ENCODE measurements at regions not wholly inside any gene's neighbourhood (a gene's known extent, or its start where the extent isn't known, plus 50 kb on each side); places are given as distances from the start of the nearest gene placed in this dataset.
A peak's percentile ranks its signal among the peaks of the same experiment; 100 is the strongest.

GRCh38 chr2:138182937-138183312, 218.7 kb downstream of the HNMT start:
- no peaks in the 10 kb centered on the region for H3K36me3 Mint-ChIP-seq (ENCODE audit: insufficient read depth)
- no peaks in the 10 kb centered on the region for H3K9me3 Mint-ChIP-seq (ENCODE audit: low read depth)
- peak overlapping the region; percentile 27 for H3K27ac Mint-ChIP-seq
- DNase-seq (ENCODE audit: low spot score, unreplicated experiment): no peak
- no peak overlapping the region for H3K4me3 Mint-ChIP-seq (ENCODE audit: low read depth)
- peaks cover 14% of the 10 kb centered on the region for H3K4me1 Mint-ChIP-seq (ENCODE audit: low read depth)
- H3K27me3 Mint-ChIP-seq: no peaks in the 10 kb centered on the region
- TF ChIP-seq, protein P1, sequence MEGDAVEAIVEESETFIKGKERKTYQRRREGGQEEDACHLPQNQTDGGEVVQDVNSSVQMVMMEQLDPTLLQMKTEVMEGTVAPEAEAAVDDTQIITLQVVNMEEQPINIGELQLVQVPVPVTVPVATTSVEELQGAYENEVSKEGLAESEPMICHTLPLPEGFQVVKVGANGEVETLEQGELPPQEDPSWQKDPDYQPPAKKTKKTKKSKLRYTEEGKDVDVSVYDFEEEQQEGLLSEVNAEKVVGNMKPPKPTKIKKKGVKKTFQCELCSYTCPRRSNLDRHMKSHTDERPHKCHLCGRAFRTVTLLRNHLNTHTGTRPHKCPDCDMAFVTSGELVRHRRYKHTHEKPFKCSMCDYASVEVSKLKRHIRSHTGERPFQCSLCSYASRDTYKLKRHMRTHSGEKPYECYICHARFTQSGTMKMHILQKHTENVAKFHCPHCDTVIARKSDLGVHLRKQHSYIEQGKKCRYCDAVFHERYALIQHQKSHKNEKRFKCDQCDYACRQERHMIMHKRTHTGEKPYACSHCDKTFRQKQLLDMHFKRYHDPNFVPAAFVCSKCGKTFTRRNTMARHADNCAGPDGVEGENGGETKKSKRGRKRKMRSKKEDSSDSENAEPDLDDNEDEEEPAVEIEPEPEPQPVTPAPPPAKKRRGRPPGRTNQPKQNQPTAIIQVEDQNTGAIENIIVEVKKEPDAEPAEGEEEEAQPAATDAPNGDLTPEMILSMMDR (IDR thresholded peaks at IDR 0.05; ENCODE audit: unreplicated experiment): no peak

DNA sequence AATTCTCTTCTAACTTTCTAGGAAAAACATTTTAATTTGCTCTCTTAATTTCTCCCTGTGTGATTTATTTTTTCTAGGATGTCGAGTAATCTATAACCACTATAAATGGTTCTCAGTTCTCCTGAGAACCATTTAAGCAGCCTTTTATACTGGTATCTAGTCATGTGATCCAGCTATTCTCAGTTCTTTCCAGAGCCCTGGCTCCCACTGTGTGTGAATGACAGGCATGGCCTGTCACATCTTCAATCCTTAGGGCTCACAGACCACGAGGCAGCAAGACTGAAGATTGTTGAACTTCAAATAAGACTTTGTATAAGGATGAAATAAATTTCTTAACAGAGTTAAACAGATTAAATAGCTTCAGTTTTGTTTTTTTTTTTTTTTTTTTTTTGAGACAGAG, 219.4 kb downstream of the HNMT start:
- Mint-ChIP-seq H3K4me3 (ENCODE audit: low read depth) (no peak overlapping the region), H3K27ac (no peak overlapping the region), H3K36me3 (ENCODE audit: insufficient read depth) (no peaks in the 10 kb centered on the region), H3K27me3 (no peaks in the 10 kb centered on the region), H3K4me1 (ENCODE audit: low read depth) (peaks cover 12% of the 10 kb centered on the region), H3K9me3 (ENCODE audit: low read depth) (no peaks in the 10 kb centered on the region)
- TF ChIP-seq, protein P1 (IDR thresholded peaks at IDR 0.05; ENCODE audit: unreplicated experiment): no peak
- no peak for DNase-seq (ENCODE audit: low spot score, unreplicated experiment)

DNA sequence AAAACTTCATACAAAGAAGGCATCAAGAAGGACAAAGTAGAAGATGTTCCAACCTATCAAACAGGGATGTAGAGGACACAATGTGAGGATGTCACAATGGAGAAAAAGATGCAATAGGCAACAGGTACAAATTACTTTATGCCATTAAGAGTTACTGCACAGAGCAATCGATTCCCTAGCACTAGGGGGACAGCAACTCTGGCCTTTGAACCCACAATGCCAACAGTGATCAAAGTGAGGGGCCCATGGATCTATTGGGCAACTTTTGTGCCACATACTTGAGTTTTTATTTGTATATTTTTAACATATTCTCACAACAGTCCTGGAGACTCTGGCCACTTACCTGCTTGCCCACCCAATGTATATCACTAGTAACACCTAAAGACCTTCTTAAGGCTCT, 220.2 kb downstream of the HNMT start:
- DNase-seq (ENCODE audit: low spot score, unreplicated experiment): no peak
- Mint-ChIP-seq H3K27ac (no peak overlapping the region), H3K27me3 (no peaks in the 10 kb centered on the region), H3K4me1 (ENCODE audit: low read depth) (peaks cover 14% of the 10 kb centered on the region), H3K9me3 (ENCODE audit: low read depth) (no peaks in the 10 kb centered on the region), H3K4me3 (ENCODE audit: low read depth) (no peak overlapping the region), H3K36me3 (ENCODE audit: insufficient read depth) (no peaks in the 10 kb centered on the region)
- TF ChIP-seq, protein P1 (IDR thresholded peaks at IDR 0.05; ENCODE audit: unreplicated experiment): no peak

DNA sequence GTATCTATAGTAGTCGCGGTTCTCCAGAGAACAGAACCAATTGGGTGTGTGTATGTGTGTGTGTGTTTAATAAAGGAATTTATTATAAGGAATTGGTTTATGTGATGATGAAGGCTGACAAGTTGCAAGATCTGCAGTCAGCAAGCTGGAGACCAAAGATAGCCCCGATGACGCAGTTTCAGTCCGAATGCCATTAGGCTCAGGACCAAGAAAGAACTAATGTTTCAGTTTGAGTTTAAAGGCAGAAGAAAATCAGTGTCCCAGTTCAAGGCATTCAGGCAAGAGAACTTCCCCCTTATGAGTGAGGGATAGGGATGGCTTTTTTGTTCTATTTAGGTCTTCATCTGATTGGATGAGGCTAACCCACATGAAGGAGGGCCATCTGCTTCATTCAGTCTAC, 221.6 kb downstream of the HNMT start:
- Mint-ChIP-seq H3K4me1 (ENCODE audit: low read depth) (peaks cover 14% of the 10 kb centered on the region), H3K27me3 (no peaks in the 10 kb centered on the region), H3K9me3 (ENCODE audit: low read depth) (no peaks in the 10 kb centered on the region), H3K4me3 (ENCODE audit: low read depth) (no peak overlapping the region), H3K27ac (no peak overlapping the region), H3K36me3 (ENCODE audit: insufficient read depth) (no peaks in the 10 kb centered on the region)
- no peak for DNase-seq (ENCODE audit: low spot score, unreplicated experiment)
- TF ChIP-seq, protein P1 (IDR thresholded peaks at IDR 0.05; ENCODE audit: unreplicated experiment): no peak

GRCh38 chr2:138187221-138187620, 222.9 kb downstream of the HNMT start:
- TF ChIP-seq, protein P1 (IDR thresholded peaks at IDR 0.05; ENCODE audit: unreplicated experiment): no peak
- Mint-ChIP-seq H3K36me3 (ENCODE audit: insufficient read depth) (no peaks in the 10 kb centered on the region), H3K27me3 (no peaks in the 10 kb centered on the region), H3K4me1 (ENCODE audit: low read depth) (peaks cover 7% of the 10 kb centered on the region), H3K27ac (no peak overlapping the region), H3K9me3 (ENCODE audit: low read depth) (no peaks in the 10 kb centered on the region), H3K4me3 (ENCODE audit: low read depth) (no peak overlapping the region)
- DNase-seq (ENCODE audit: low spot score, unreplicated experiment): no peak
